GM12878 (cell line): ENCODE measurements at regions not wholly inside any gene's neighbourhood (a gene's known extent, or its start where the extent isn't known, plus 50 kb on each side); places are given as distances from the start of the nearest gene placed in this dataset.

Experiments
- ATAC-seq: fragments of 200-7000 bp; cut with Tn5 transposase; 3 replicates; pipeline ENCODE4 v1.9.1; 2020; ENCODE audit warnings: mild to moderate bottlenecking, moderate library complexity
- BruUV-seq: library from RNA; stranded (reverse); fragments of 400-500 nt; replicated peaks from 2 replicates; lab custom pipeline; 2021; lab: Mats Ljungman, UMichigan
- CTCF ChIA-PET: fragments of 300-600 bp; sonication (Branson Sonifier 250); formaldehyde crosslinking; extraction: SDS; loops from one replicate; lab custom pipeline; 2021; ENCODE audit warnings: inconsistent platforms; lab: Yijun Ruan, JAX
- POLR2A ChIA-PET: fragments of 350-600 bp; formaldehyde crosslinking; extraction: SDS; loops from one replicate; lab custom pipeline; 2021; ENCODE audit warnings: inconsistent platforms; lab: Charles Lee
- RAD21 ChIA-PET: fragments of 300-600 bp; sonication (Branson Sonifier 250); formaldehyde crosslinking; loops from one replicate; lab custom pipeline; 2023; ENCODE audit warnings: antibody characterized with exemption; ENCODE audit not compliant: unreplicated experiment; lab: Charles Lee
- SMC1A ChIA-PET: fragments of 300-600 bp; sonication (Branson Sonifier 250); formaldehyde crosslinking; loops from one replicate; lab custom pipeline; 2023; ENCODE audit not compliant: unreplicated experiment, uncharacterized antibody; lab: Charles Lee
- DNase-seq: peaks from one replicate; pipeline ENCODE4 v3.0.0-alpha.2; 2011; ENCODE audit warnings: low read depth, low spot score
- FAIRE-seq: peaks from 3 replicates; lab custom pipeline; 2011; peaks lifted over from hg19 to GRCh38; lab: Jason Lieb, UNC
- H2AFZ ChIP-seq: 2 replicates; pipeline ENCODE4 v1.6.0; 2011; ENCODE audit warnings: low read depth, low read length, control low read depth; ENCODE audit not compliant: control insufficient read depth
- H3K27ac ChIP-seq: 2 replicates; pipeline ENCODE4 v1.5.1; 2011; ENCODE audit warnings: control low read depth; ENCODE audit not compliant: control insufficient read depth, insufficient read depth
- H3K27me3 ChIP-seq, 2 experiments: replicated peaks in 1 of 2; 2 replicates each; pipeline versions ENCODE4 v1.6.0 to v1.6.1; 2011; ENCODE audit warnings: low read length in 1 of 2; ENCODE audit not compliant: control insufficient read depth in 2 of 2, insufficient read depth in 2 of 2
- H3K36me3 ChIP-seq, 2 experiments: 2 replicates each; pipeline ENCODE4 v1.5.1; 2011; ENCODE audit warnings: low read length in 1 of 2; ENCODE audit not compliant: control insufficient read depth in 2 of 2, insufficient read depth in 2 of 2
- H3K4me1 ChIP-seq: 2 replicates; pipeline ENCODE4 v1.6.1; 2011; ENCODE audit warnings: mild to moderate bottlenecking, low read length, moderate library complexity, mixed read lengths; ENCODE audit not compliant: control insufficient read depth, insufficient read depth
- H3K4me2 ChIP-seq: 2 replicates; pipeline ENCODE4 v1.6.0; 2011; ENCODE audit warnings: control low read depth; ENCODE audit not compliant: control insufficient read depth, insufficient read depth
- H3K4me3 ChIP-seq: fragments of 200-600 bp; sonication (generic); 2 replicates; pipeline ENCODE4 v1.5.1; 2016
- H3K79me2 ChIP-seq: 2 replicates; pipeline ENCODE4 v1.6.0; 2011; ENCODE audit warnings: low read length; ENCODE audit not compliant: control insufficient read depth, insufficient read depth
- H3K9ac ChIP-seq: 2 replicates; pipeline ENCODE4 v1.8.0; 2011; ENCODE audit warnings: low read length, control low read depth, mixed read lengths; ENCODE audit not compliant: control insufficient read depth, insufficient read depth
- H3K9me3 ChIP-seq: replicated peaks from 3 replicates; pipeline ENCODE4 v1.5.1; 2011; ENCODE audit warnings: mild to moderate bottlenecking, low read length; ENCODE audit not compliant: control insufficient read depth, insufficient read depth
- H4K20me1 ChIP-seq: 2 replicates; pipeline ENCODE4 v1.6.0; 2011; ENCODE audit not compliant: control insufficient read depth, insufficient read depth
- BHLHE40 ChIP-seq, 2 experiments: fragments of 450-650 bp in 1 of 2; IDR thresholded peaks; 2 replicates each; pipeline ENCODE4 v1.6.1; 2011 to 2017; ENCODE audit warnings: low read depth in 2 of 2, borderline replicate concordance in 1 of 2, improper control_type of control experiment in 1 of 2, low read length in 1 of 2, mild to moderate bottlenecking in 1 of 2
- CEBPB ChIP-seq, 2 experiments: fragments of 150-350 bp in 1 of 2; IDR thresholded peaks; 2 replicates each; pipeline ENCODE4 v1.6.1; 2012 to 2014; ENCODE audit warnings: low read depth in 2 of 2, low read length in 2 of 2, borderline replicate concordance in 1 of 2, inconsistent platforms in 1 of 2
- IRF3 ChIP-seq: fragments of 450-650 bp; IDR thresholded peaks from 2 replicates; pipeline ENCODE4 v1.6.1; 2014; ENCODE audit warnings: mild to moderate bottlenecking
- MLLT1 ChIP-seq: fragments of 450-650 bp; IDR thresholded peaks from 2 replicates; pipeline ENCODE4 v1.6.1; 2016; ENCODE audit warnings: mild to moderate bottlenecking
- POLR2A ChIP-seq: IDR thresholded peaks from 2 replicates; pipeline ENCODE4 v1.6.1; 2011; ENCODE audit warnings: low read depth, mild to moderate bottlenecking, low read length
- RBBP5 ChIP-seq: fragments of 200-600 bp; sonication (generic); conservative IDR thresholded peaks from 2 replicates; pipeline ENCODE4 v1.6.1; 2016
- SREBF1 ChIP-seq: IDR thresholded peaks from 2 replicates; pipeline ENCODE4 v1.6.1; 2012; ENCODE audit warnings: mild to moderate bottlenecking, low read length
- SREBF2 ChIP-seq: IDR thresholded peaks from 2 replicates; pipeline ENCODE4 v1.6.1; 2012; ENCODE audit warnings: mild to moderate bottlenecking, low read length
- SRF ChIP-seq, 2 experiments: IDR thresholded peaks; 2 replicates each; pipeline ENCODE4 v1.6.1; 2011; ENCODE audit warnings: low read depth in 2 of 2, low read length in 2 of 2, mild to moderate bottlenecking in 1 of 2, moderate library complexity in 1 of 2
- TBL1XR1 ChIP-seq: IDR thresholded peaks from 2 replicates; pipeline ENCODE4 v1.6.1; 2012; ENCODE audit warnings: low read depth, low read length, improper control_type of control experiment
- ZBTB40 ChIP-seq: fragments of 450-650 bp; IDR thresholded peaks from 2 replicates; pipeline ENCODE4 v1.6.1; 2016; ENCODE audit warnings: mild to moderate bottlenecking, moderate library complexity, borderline replicate concordance
- ZNF592 ChIP-seq: fragments of 450-650 bp; IDR thresholded peaks from 2 replicates; pipeline ENCODE4 v1.6.1; 2017; ENCODE audit warnings: mild to moderate bottlenecking, moderate library complexity
- WGBS: methylation state at CpG from one replicate; pipeline ENCODE4 v1.1.6; 2016; ENCODE audit warnings: low lambda C conversion rate; ENCODE audit not compliant: insufficient replicate concordance, insufficient coverage; ENCODE audit errors: missing lambda C conversion rate; 5-methylcytosine and 5-hydroxymethylcytosine counted together
- in situ Hi-C: fragments of 300-500 bp; cut with MboI; formaldehyde crosslinking; loops from 9 replicates; pipeline ENCODE4 v1.14.3; 2018; ENCODE audit warnings: mixed read lengths
- intact Hi-C: fragments of 100-400 bp; cut with micrococcal nuclease; formaldehyde crosslinking; loops from one replicate; pipeline ENCODE4 v1.14.2; 2022; ENCODE audit not compliant: unreplicated experiment

GRCh38 chr3:117871934-117872333, 1162.4 kb downstream of the TUSC7 start:
- intact Hi-C loops, result no loop called here
- no peaks in the 10 kb centered on the region for H3K36me3 ChIP-seq
- ChIA-PET CTCF (no interaction called here), RAD21 (no interaction called here), POLR2A (no interaction called here), SMC1A (no interaction called here)
- BruUV-seq, result no TSS peak
- no peaks in the 10 kb centered on the region for H3K9me3 ChIP-seq
- H3K4me3 ChIP-seq, result no peak overlapping the region
- no peak overlapping the region for H3K9ac ChIP-seq
- DNase-seq (no peak), FAIRE-seq (no peak), ATAC-seq (no peak)
- WGBS, result 48% methylated on average over 2 of the region's 2 CpGs
- in situ Hi-C loops, result no loop called here
- no peaks in the 10 kb centered on the region for H3K79me2 ChIP-seq
- no peaks in the 10 kb centered on the region for H3K27me3 ChIP-seq
- no peak overlapping the region for H2AFZ ChIP-seq
- no peak overlapping the region for H3K4me2 ChIP-seq
- H4K20me1 ChIP-seq, result no peaks in the 10 kb centered on the region
- no peak overlapping the region for H3K27ac ChIP-seq
- H3K4me1 ChIP-seq, result no peaks in the 10 kb centered on the region
- no peak for TF ChIP-seq SREBF2
- no peak for TF ChIP-seq MLLT1
- no peak for TF ChIP-seq ZNF592
- no peak for TF ChIP-seq RBBP5
- no peak for TF ChIP-seq SRF (IDR thresholded peaks at IDR 0.05; ENCODE audit: low read depth in 2 of 2, low read length in 2 of 2)
- no peak for TF ChIP-seq BHLHE40 (IDR thresholded peaks at IDR 0.05; ENCODE audit: borderline replicate concordance in 1 of 2, low read depth in 2 of 2, low read length in 1 of 2)
- no peak for TF ChIP-seq SREBF1
- TF ChIP-seq TBL1XR1, result no peak
- TF ChIP-seq IRF3, result no peak
- TF ChIP-seq CEBPB (IDR thresholded peaks at IDR 0.05; ENCODE audit: borderline replicate concordance in 1 of 2, low read depth in 2 of 2, low read length in 2 of 2), result no peak
- no peak for TF ChIP-seq POLR2A
- TF ChIP-seq ZBTB40, result no peak
